ENCODE measurements at regions not wholly inside any gene's neighbourhood (a gene's known extent, or its start where the extent isn't known, plus 50 kb on each side); places are given as distances from the start of the nearest gene placed in this dataset.
"Not testable (repeated sequence)": the region's sequence is repeated elsewhere in the genome, so short reads cannot be mapped to it uniquely, and the experiment has no call there.

GRCh38 chr6:4413073-4413472, 277.7 kb upstream of the ECI2 start:
- peak; percentile 66 for DNase-seq (ENCODE audit: extremely low spot score)
- TF ChIP-seq POLR2AphosphoS5 (IDR thresholded peaks at IDR 0.05): no peak
- no peak for TF ChIP-seq CTCF (IDR thresholded peaks at IDR 0.05)
- no peak for TF ChIP-seq EP300 (IDR thresholded peaks at IDR 0.05)
- no peak for TF ChIP-seq POLR2A (IDR thresholded peaks at IDR 0.05; ENCODE audit: low read depth)
- intact Hi-C loops (cut with DNase I): no loop called here

GRCh38 chr6:4412488-4412887, 277.1 kb upstream of the ECI2 start:
- H3K36me3 ChIP-seq: no peaks in the 10 kb centered on the region
- intact Hi-C loops (cut with DNase I): no loop called here
- TF ChIP-seq EP300 (IDR thresholded peaks at IDR 0.05) (no peak), CTCF (IDR thresholded peaks at IDR 0.05) (no peak), POLR2AphosphoS5 (IDR thresholded peaks at IDR 0.05) (no peak), POLR2A (IDR thresholded peaks at IDR 0.05; ENCODE audit: low read depth) (no peak)
- no peaks in the 10 kb centered on the region for H3K9me3 ChIP-seq
- H3K27me3 ChIP-seq: no peaks in the 10 kb centered on the region
- H3K4me1 ChIP-seq: no peaks in the 10 kb centered on the region
- DNase-seq (ENCODE audit: extremely low spot score): peak; percentile 88
- WGBS: 83% methylated on average over 2 of the region's 2 CpGs
- no peak overlapping the region for H3K27ac ChIP-seq (replicated peaks in 1 of 4)
- H3K4me3 ChIP-seq: no peak overlapping the region

More at GRCh38 chr6:4413073-4413472, 277.7 kb upstream of the ECI2 start:
- Histone ChIP-seq H3K4me1 (no peaks in the 10 kb centered on the region), H3K4me3 (no peak overlapping the region), H3K36me3 (no peaks in the 10 kb centered on the region), H3K27me3 (no peaks in the 10 kb centered on the region), H3K27ac (replicated peaks in 1 of 4) (no peak overlapping the region), H3K9me3 (no peaks in the 10 kb centered on the region)
- WGBS: 63% methylated on average over 3 of the region's 3 CpGs

- no peaks in the 10 kb centered on the region for H3K9me3 ChIP-seq
Observed at GRCh38 chr6:4412077-4412476, 276.7 kb upstream of the ECI2 start.

GRCh38 chr6:4407710-4408109, 272.3 kb upstream of the ECI2 start:
- H3K36me3 ChIP-seq; H3K27me3 ChIP-seq; intact Hi-C loops (cut with DNase I); H3K27ac ChIP-seq (replicated peaks in 1 of 4); H3K4me3 ChIP-seq; H3K9me3 ChIP-seq; DNase-seq (ENCODE audit: extremely low spot score): not testable (repeated sequence)
- 75% methylated on average over 1 of the region's 1 CpG for WGBS
- peaks cover 9 to 13% (median 11%) of the 10 kb centered on the region in 4 donors for H3K4me1 ChIP-seq

More at GRCh38 chr6:4412077-4412476, 276.7 kb upstream of the ECI2 start:
- no peak for TF ChIP-seq EP300 (IDR thresholded peaks at IDR 0.05)
- TF ChIP-seq CTCF (IDR thresholded peaks at IDR 0.05): no peak
- no peak for TF ChIP-seq POLR2AphosphoS5 (IDR thresholded peaks at IDR 0.05)
- no peak for TF ChIP-seq POLR2A (IDR thresholded peaks at IDR 0.05; ENCODE audit: low read depth)
- DNase-seq (ENCODE audit: extremely low spot score): no peak
- intact Hi-C loops (cut with DNase I): no loop called here
- Histone ChIP-seq H3K4me3 (no peak overlapping the region), H3K4me1 (no peaks in the 10 kb centered on the region), H3K36me3 (no peaks in the 10 kb centered on the region), H3K27me3 (no peaks in the 10 kb centered on the region), H3K27ac (replicated peaks in 1 of 4) (no peak overlapping the region)
- 45% methylated on average over 2 of the region's 2 CpGs for WGBS

GRCh38 chr6:4405621-4406212, 270.3 kb upstream of the ECI2 start:
- no peak for DNase-seq (ENCODE audit: extremely low spot score)
- no peaks in the 10 kb centered on the region for H3K9me3 ChIP-seq
- TF ChIP-seq CTCF (IDR thresholded peaks at IDR 0.05): no peak
- H3K27me3 ChIP-seq: no peaks in the 10 kb centered on the region
- H3K4me3 ChIP-seq: no peak overlapping the region
- no peaks in the 10 kb centered on the region for H3K36me3 ChIP-seq
- intact Hi-C loops (cut with DNase I): no loop called here
- peaks cover 23 to 25% (median 25%) of the 10 kb centered on the region in 4 donors for H3K4me1 ChIP-seq
- 76% methylated on average over 4 of the region's 11 CpGs for WGBS
- H3K27ac ChIP-seq (replicated peaks in 1 of 4): no peak overlapping the region
